Body of pancreas (tissue), 4 donors: ENCODE measurements at regions not wholly inside any gene's neighbourhood (a gene's known extent, or its start where the extent isn't known, plus 50 kb on each side); places are given as distances from the start of the nearest gene placed in this dataset.

Experiments
- POLR2A ChIP-seq, 3 donors: fragments of 450-650 bp; IDR thresholded peaks; one replicate each; pipeline ENCODE4 v1.6.1; 2016; ENCODE audit warnings: antibody characterized with exemption in 3 of 3, mild to moderate bottlenecking in 2 of 3
- TF ChIP-seq, protein P1 (sequence below), 7 experiments: fragments of 450-650 bp in 4 of 7; fragments of 200-600 bp in 3 of 7; sonication (generic) in 3 of 7; IDR thresholded peaks; one replicate each; pipeline ENCODE4 v1.5.1; 2016 to 2019; ENCODE audit warnings: antibody characterized with exemption in 7 of 7

DNA sequence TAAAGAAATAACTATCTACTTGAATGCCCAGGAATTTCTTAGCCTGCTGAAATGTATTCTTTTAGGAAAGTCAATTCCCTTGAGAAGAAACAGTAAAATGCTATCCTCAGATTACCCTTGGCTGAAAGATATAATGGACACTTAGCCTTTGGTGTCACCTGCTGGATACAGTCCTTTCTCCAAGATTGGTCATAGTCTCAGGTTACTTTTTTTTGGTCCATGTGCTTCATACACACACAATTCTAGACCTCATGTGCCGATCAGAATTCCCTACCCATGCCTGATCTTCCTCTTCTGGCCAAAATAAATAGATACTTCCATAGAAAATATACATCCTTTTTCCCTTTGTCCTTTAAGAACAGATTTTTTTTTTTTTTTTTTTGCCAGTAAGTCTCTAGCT is 218.9 kb upstream of the PHYHIPL start:
- TF ChIP-seq, protein P1, sequence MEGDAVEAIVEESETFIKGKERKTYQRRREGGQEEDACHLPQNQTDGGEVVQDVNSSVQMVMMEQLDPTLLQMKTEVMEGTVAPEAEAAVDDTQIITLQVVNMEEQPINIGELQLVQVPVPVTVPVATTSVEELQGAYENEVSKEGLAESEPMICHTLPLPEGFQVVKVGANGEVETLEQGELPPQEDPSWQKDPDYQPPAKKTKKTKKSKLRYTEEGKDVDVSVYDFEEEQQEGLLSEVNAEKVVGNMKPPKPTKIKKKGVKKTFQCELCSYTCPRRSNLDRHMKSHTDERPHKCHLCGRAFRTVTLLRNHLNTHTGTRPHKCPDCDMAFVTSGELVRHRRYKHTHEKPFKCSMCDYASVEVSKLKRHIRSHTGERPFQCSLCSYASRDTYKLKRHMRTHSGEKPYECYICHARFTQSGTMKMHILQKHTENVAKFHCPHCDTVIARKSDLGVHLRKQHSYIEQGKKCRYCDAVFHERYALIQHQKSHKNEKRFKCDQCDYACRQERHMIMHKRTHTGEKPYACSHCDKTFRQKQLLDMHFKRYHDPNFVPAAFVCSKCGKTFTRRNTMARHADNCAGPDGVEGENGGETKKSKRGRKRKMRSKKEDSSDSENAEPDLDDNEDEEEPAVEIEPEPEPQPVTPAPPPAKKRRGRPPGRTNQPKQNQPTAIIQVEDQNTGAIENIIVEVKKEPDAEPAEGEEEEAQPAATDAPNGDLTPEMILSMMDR (IDR thresholded peaks at IDR 0.05) = no peak
- TF ChIP-seq POLR2A (IDR thresholded peaks at IDR 0.05) = no peak
